RWPE2 (cell line): ENCODE measurements at regions not wholly inside any gene's neighbourhood (a gene's known extent, or its start where the extent isn't known, plus 50 kb on each side); places are given as distances from the start of the nearest gene placed in this dataset.

Experiments used
- ATAC-seq: fragments of 200-7000 bp; cut with Tn5 transposase; 3 replicates; pipeline ENCODE4 v1.9.1; 2021; ENCODE audit warnings: low read depth
- DNase-seq: peaks from one replicate; pipeline ENCODE4 v3.0.0-alpha.2; 2020; ENCODE audit warnings: low spot score
- H3K27ac ChIP-seq: fragments of 450-650 bp; 2 replicates; pipeline ENCODE4 v1.5.1; 2017; ENCODE audit warnings: mild to moderate bottlenecking; ENCODE audit not compliant: poor library complexity, severe bottlenecking
- H3K27me3 ChIP-seq: fragments of 250-450 bp; sonication (Bioruptor Pico); 2 replicates; pipeline ENCODE4 v1.5.1; 2021; ENCODE audit warnings: mild to moderate bottlenecking, moderate library complexity; ENCODE audit not compliant: insufficient read depth, poor library complexity, severe bottlenecking
- H3K36me3 ChIP-seq: fragments of 250-450 bp; sonication (Bioruptor Pico); 2 replicates; pipeline ENCODE4 v1.5.1; 2020; ENCODE audit warnings: low read depth, mild to moderate bottlenecking, moderate library complexity
- H3K4me1 ChIP-seq: fragments of 250-450 bp; sonication (Bioruptor Pico); 2 replicates; pipeline ENCODE4 v1.5.1; 2021; ENCODE audit warnings: mild to moderate bottlenecking, moderate library complexity; ENCODE audit not compliant: insufficient read depth, poor library complexity, severe bottlenecking
- H3K4me3 ChIP-seq: fragments of 250-450 bp; sonication (Bioruptor Pico); 2 replicates; pipeline ENCODE4 v1.5.1; 2021; ENCODE audit warnings: mild to moderate bottlenecking, moderate library complexity; ENCODE audit not compliant: severe bottlenecking
- H3K9me3 ChIP-seq: fragments of 250-450 bp; sonication (Bioruptor Pico); 2 replicates; pipeline ENCODE4 v1.5.1; 2021; ENCODE audit warnings: mild to moderate bottlenecking, moderate library complexity; ENCODE audit not compliant: severe bottlenecking
- TF ChIP-seq, protein P1 (sequence below): fragments of 450-650 bp; IDR thresholded peaks from one replicate; pipeline ENCODE4 v1.5.1; 2017; ENCODE audit warnings: mild to moderate bottlenecking, moderate library complexity; ENCODE audit not compliant: poor library complexity, severe bottlenecking

DNA sequence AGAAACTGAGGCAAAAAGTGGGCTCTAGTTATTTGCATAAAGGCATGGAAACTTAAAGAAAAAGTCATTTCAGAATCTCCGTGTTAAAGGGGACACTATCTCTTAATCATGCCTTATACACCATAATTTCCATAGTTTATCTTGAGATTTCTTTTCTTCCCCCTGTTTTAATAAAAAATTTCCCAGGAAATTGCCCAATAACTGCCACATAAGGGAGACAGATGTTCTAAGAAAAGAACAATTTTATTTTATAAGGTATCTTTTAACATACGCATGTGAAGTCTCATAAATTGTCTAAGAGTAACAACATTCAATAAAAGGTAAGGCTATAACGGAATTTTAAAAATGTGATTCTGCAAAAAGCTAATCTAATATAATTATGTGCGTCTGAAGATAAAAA is 371.3 kb downstream of the IRS2 start:
- ATAC-seq (no peak), DNase-seq (no peak)
- H3K36me3 ChIP-seq: no peaks in the 10 kb centered on the region
- H3K4me3 ChIP-seq: no peak overlapping the region
- no peak overlapping the region for H3K27ac ChIP-seq
- H3K4me1 ChIP-seq: no peaks in the 10 kb centered on the region
- H3K27me3 ChIP-seq: no peaks in the 10 kb centered on the region
- no peaks in the 10 kb centered on the region for H3K9me3 ChIP-seq
- TF ChIP-seq, protein P1, sequence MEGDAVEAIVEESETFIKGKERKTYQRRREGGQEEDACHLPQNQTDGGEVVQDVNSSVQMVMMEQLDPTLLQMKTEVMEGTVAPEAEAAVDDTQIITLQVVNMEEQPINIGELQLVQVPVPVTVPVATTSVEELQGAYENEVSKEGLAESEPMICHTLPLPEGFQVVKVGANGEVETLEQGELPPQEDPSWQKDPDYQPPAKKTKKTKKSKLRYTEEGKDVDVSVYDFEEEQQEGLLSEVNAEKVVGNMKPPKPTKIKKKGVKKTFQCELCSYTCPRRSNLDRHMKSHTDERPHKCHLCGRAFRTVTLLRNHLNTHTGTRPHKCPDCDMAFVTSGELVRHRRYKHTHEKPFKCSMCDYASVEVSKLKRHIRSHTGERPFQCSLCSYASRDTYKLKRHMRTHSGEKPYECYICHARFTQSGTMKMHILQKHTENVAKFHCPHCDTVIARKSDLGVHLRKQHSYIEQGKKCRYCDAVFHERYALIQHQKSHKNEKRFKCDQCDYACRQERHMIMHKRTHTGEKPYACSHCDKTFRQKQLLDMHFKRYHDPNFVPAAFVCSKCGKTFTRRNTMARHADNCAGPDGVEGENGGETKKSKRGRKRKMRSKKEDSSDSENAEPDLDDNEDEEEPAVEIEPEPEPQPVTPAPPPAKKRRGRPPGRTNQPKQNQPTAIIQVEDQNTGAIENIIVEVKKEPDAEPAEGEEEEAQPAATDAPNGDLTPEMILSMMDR: no peak

DNA sequence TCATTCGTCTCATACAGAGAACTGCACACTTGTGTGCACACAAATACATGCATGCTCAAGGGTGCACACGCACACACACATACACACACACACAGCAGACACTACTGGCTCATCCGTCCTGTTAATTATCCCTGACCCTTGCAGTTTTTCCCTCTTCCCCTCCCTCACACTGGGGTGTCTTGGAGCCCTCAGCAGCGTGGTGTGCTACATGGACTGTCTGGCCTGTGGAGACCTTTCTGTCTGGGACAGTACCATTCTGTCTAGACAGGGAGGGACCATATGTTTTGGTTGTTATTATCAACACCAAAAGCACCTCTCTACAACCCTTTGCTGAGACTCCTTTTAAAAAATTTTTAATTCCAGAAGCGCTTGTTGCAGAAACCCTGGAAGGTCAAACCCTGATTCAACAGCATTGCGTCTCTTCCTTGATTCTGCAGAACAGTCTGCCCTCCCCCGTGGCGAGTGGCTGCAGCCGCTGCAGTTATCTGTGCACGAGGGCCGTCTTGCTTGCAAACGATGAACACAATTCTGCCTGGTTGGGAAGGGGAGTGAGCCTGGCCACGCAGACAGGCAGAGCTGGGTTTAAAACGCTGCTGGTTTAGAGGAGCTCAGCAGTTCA is 374.0 kb downstream of the IRS2 start:
- H3K27ac ChIP-seq: no peak overlapping the region
- H3K36me3 ChIP-seq: no peaks in the 10 kb centered on the region
- peak; percentile 81 for ATAC-seq
- H3K4me1 ChIP-seq: no peaks in the 10 kb centered on the region
- H3K27me3 ChIP-seq: no peaks in the 10 kb centered on the region
- H3K4me3 ChIP-seq: no peak overlapping the region
- TF ChIP-seq, protein P1: no peak
- no peak for DNase-seq
- no peaks in the 10 kb centered on the region for H3K9me3 ChIP-seq

DNA sequence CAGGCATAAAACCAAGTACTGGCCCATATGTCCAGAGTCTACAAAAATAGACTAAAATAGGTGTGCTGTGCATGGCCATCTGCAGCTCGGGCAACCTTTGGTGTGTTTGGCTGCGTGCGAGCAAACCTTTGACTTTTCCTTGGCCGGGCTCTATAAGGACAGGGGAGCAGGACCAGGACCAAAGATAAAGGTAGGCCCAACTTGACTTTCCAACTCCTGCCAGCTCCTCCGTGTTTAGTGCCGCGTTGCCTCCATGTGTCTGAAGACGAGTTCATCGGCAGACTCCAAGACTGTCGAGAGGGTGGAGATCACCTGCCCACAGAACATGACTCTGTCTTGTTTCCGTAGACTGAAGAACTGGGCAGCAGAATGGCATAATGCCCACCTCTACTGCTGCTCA is 375.5 kb downstream of the IRS2 start:
- Histone ChIP-seq H3K27ac (no peak overlapping the region), H3K4me3 (no peak overlapping the region), H3K4me1 (no peaks in the 10 kb centered on the region), H3K36me3 (no peaks in the 10 kb centered on the region), H3K27me3 (no peaks in the 10 kb centered on the region), H3K9me3 (no peaks in the 10 kb centered on the region)
- ATAC-seq: no peak
- DNase-seq: no peak
- TF ChIP-seq, protein P1: no peak

DNA sequence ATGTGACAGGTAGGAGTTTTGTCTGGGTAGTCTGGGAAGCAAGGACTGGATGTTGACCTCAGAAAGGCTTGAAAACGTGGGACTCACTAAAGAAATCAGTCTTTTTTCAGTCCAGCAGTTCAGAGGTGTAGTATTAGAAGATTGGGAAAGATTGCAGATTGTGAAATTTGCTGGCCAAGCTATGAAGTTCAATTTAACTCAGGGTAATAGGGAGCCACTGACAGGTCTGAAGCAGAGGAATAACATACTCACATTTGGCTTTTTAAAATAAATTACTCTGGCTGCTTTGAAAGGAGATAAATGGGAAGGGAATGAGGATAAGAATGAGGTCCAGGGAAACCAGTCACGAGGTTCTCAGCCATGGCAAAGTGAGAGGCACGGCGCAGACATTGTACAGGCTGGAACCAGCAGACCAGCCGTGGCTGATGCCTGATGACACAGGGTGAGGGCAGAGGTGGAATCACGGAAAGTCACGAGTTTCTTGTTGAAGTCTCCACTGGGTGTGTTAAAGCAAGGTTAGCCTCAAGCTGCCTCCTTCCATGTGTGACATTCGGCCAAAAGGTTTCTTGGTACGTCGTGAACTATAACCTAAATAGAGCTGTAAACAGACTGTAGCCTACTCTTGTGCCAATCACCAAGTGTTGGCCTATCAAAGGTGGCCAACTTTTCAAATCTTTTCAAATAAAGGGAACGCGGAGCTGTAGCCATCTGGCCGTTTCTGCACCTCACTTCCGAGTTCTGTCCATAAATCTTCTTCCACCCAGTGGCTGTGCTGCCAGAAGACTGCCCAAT is 377.6 kb downstream of the IRS2 start:
- Histone ChIP-seq H3K36me3 (no peaks in the 10 kb centered on the region), H3K4me1 (no peaks in the 10 kb centered on the region), H3K9me3 (no peaks in the 10 kb centered on the region), H3K27me3 (no peaks in the 10 kb centered on the region), H3K4me3 (no peak overlapping the region), H3K27ac (no peak overlapping the region)
- TF ChIP-seq, protein P1: no peak
- no peak for DNase-seq
- ATAC-seq: no peak
